Fibroblast of villous mesenchyme (primary cell): ENCODE measurements at regions not wholly inside any gene's neighbourhood (a gene's known extent, or its start where the extent isn't known, plus 50 kb on each side); places are given as distances from the start of the nearest gene placed in this dataset.

Experiments
- DNase-seq: peaks from one replicate; pipeline ENCODE4 v3.0.0-alpha.2; 2010; ENCODE audit warnings: low read depth
- H3K4me3 ChIP-seq: 2 replicates; pipeline ENCODE4 v1.5.1; 2011; ENCODE audit warnings: low read depth, mild to moderate bottlenecking, low read length
- CTCF ChIP-seq: IDR thresholded peaks from 2 replicates; pipeline ENCODE4 v1.5.1; 2012; ENCODE audit warnings: low read depth, mild to moderate bottlenecking, low read length; ENCODE audit not compliant: insufficient read depth

GRCh38 chr9:100674419-100675122 lies 96.7 kb downstream of the CAVIN4 start:
- no peak for DNase-seq
- H3K4me3 ChIP-seq, result no peak overlapping the region
- TF ChIP-seq CTCF, result no peak

- no peak for DNase-seq
- TF ChIP-seq CTCF, result no peak
- H3K4me3 ChIP-seq, result no peak overlapping the region
These were observed 102.0 kb downstream of the CAVIN4 start for GRCh38 chr9:100679834-100680233.

- H3K4me3 ChIP-seq, result no peak overlapping the region
- no peak for DNase-seq
- TF ChIP-seq CTCF, result no peak
These were observed 108.5 kb downstream of the CAVIN4 start for GRCh38 chr9:100686420-100686819.

- no peak for TF ChIP-seq CTCF
- H3K4me3 ChIP-seq, result no peak overlapping the region
These were observed 111.8 kb downstream of the CAVIN4 start for GRCh38 chr9:100689635-100690034.

GRCh38 chr9:100690438-100690837 lies 112.6 kb downstream of the CAVIN4 start:
- no peak for TF ChIP-seq CTCF
- H3K4me3 ChIP-seq, result no peak overlapping the region
- DNase-seq, result no peak

More at GRCh38 chr9:100689635-100690034, 111.8 kb downstream of the CAVIN4 start:
- DNase-seq, result no peak

- no peak for TF ChIP-seq CTCF
- H3K4me3 ChIP-seq, result no peak overlapping the region
- no peak for DNase-seq
These were observed 119.5 kb downstream of the CAVIN4 start for GRCh38 chr9:100697339-100697738.

GRCh38 chr9:100698945-100699344 lies 121.1 kb downstream of the CAVIN4 start:
- no peak for TF ChIP-seq CTCF
- H3K4me3 ChIP-seq, result no peak overlapping the region
- DNase-seq, result no peak
